ENCODE measurements at regions not wholly inside any gene's neighbourhood (a gene's known extent, or its start where the extent isn't known, plus 50 kb on each side); places are given as distances from the start of the nearest gene placed in this dataset.

GRCh38 chr3:59321881-59322540, 272.2 kb upstream of the CFAP20DC start:
- no peaks in the 10 kb centered on the region for H3K36me3 Mint-ChIP-seq (ENCODE audit: low read depth, unreplicated experiment)
- no peaks in the 10 kb centered on the region for H3K9me3 Mint-ChIP-seq (ENCODE audit: unreplicated experiment)
- H4K20me1 ChIP-seq (ENCODE audit: insufficient read depth, low read length) = no peaks in the 10 kb centered on the region
- no peaks in the 10 kb centered on the region for H3K36me3 ChIP-seq (ENCODE audit: insufficient read depth, low read length)
- FAIRE-seq (peak; percentile 66), DNase-seq (ENCODE audit: low read depth) (peak; percentile 70)
- no peak overlapping the region for H2AFZ ChIP-seq (ENCODE audit: low read depth, low read length)
- TF ChIP-seq, protein P1, sequence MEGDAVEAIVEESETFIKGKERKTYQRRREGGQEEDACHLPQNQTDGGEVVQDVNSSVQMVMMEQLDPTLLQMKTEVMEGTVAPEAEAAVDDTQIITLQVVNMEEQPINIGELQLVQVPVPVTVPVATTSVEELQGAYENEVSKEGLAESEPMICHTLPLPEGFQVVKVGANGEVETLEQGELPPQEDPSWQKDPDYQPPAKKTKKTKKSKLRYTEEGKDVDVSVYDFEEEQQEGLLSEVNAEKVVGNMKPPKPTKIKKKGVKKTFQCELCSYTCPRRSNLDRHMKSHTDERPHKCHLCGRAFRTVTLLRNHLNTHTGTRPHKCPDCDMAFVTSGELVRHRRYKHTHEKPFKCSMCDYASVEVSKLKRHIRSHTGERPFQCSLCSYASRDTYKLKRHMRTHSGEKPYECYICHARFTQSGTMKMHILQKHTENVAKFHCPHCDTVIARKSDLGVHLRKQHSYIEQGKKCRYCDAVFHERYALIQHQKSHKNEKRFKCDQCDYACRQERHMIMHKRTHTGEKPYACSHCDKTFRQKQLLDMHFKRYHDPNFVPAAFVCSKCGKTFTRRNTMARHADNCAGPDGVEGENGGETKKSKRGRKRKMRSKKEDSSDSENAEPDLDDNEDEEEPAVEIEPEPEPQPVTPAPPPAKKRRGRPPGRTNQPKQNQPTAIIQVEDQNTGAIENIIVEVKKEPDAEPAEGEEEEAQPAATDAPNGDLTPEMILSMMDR (IDR thresholded peaks at IDR 0.05; ENCODE audit: insufficient read depth, low read depth, low read length) = no peak
- TF ChIP-seq EZH2 (IDR thresholded peaks at IDR 0.05; ENCODE audit: insufficient read depth, low read length) = no peak
- no peaks in the 10 kb centered on the region for H3K79me2 ChIP-seq (ENCODE audit: insufficient read depth, low read length)
- H3K27ac Mint-ChIP-seq (ENCODE audit: unreplicated experiment) = no peak overlapping the region
- H3K4me1 Mint-ChIP-seq (ENCODE audit: low read depth, unreplicated experiment) = peaks cover 11% of the 10 kb centered on the region
- no peak overlapping the region for H3K4me3 Mint-ChIP-seq (ENCODE audit: unreplicated experiment)
- H3K27ac ChIP-seq (ENCODE audit: low read depth, low read length) = no peak overlapping the region
- no peaks in the 10 kb centered on the region for H3K27me3 Mint-ChIP-seq (ENCODE audit: low read depth, unreplicated experiment)
- no peaks in the 10 kb centered on the region for H3K27me3 ChIP-seq (ENCODE audit: insufficient read depth, low read length)
- H3K4me1 ChIP-seq (ENCODE audit: insufficient read depth, low read length) = peaks cover 7% of the 10 kb centered on the region
- H3K4me2 ChIP-seq (ENCODE audit: low read length) = no peak overlapping the region
- no peaks in the 10 kb centered on the region for H3K9me3 ChIP-seq (ENCODE audit: insufficient read depth, low read depth, low read length)
- H3K9ac ChIP-seq (ENCODE audit: low read length) = no peak overlapping the region
- no peak overlapping the region for H3K4me3 ChIP-seq (ENCODE audit: insufficient read depth, low read depth, low read length)

DNA sequence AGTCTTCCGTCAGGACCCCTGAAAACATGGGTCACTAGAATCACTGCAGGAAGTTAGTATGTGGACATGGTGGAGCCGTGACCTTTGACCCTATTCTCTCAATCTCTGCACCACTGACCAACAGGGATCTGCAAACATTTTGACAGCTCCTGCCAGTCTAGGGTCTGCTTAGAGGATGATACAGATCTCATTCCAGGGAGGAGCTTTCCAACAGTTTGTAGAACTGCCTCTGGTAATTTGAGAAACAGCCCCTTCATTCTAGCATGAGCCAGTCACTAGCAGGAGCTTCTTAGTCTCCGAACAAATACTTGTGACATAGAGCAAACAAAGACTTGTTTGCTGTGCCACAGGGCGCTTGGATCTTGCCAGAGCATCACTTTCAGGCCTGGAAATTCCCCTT, 270.3 kb upstream of the CFAP20DC start:
- H3K4me1 Mint-ChIP-seq (ENCODE audit: low read depth, unreplicated experiment) = peaks cover 5% of the 10 kb centered on the region
- Histone ChIP-seq H3K4me1 (ENCODE audit: insufficient read depth, low read length) (no peaks in the 10 kb centered on the region), H3K27ac (ENCODE audit: low read depth, low read length) (no peak overlapping the region), H4K20me1 (ENCODE audit: insufficient read depth, low read length) (no peaks in the 10 kb centered on the region), H3K4me2 (ENCODE audit: low read length) (no peak overlapping the region), H3K9ac (ENCODE audit: low read length) (no peak overlapping the region), H3K4me3 (ENCODE audit: insufficient read depth, low read depth, low read length) (no peak overlapping the region), H3K36me3 (ENCODE audit: insufficient read depth, low read length) (no peaks in the 10 kb centered on the region), H3K79me2 (ENCODE audit: insufficient read depth, low read length) (no peaks in the 10 kb centered on the region), H3K9me3 (ENCODE audit: insufficient read depth, low read depth, low read length) (no peaks in the 10 kb centered on the region), H3K27me3 (ENCODE audit: insufficient read depth, low read length) (no peaks in the 10 kb centered on the region), H2AFZ (ENCODE audit: low read depth, low read length) (no peak overlapping the region)
- H3K9me3 Mint-ChIP-seq (ENCODE audit: unreplicated experiment) = no peaks in the 10 kb centered on the region
- no peak overlapping the region for H3K27ac Mint-ChIP-seq (ENCODE audit: unreplicated experiment)
- DNase-seq (ENCODE audit: low read depth) (no peak), FAIRE-seq (no peak)
- TF ChIP-seq, protein P1 (IDR thresholded peaks at IDR 0.05; ENCODE audit: insufficient read depth, low read depth, low read length) = no peak
- TF ChIP-seq EZH2 (IDR thresholded peaks at IDR 0.05; ENCODE audit: insufficient read depth, low read length) = no peak
- no peak overlapping the region for H3K4me3 Mint-ChIP-seq (ENCODE audit: unreplicated experiment)
- no peaks in the 10 kb centered on the region for H3K27me3 Mint-ChIP-seq (ENCODE audit: low read depth, unreplicated experiment)
- no peaks in the 10 kb centered on the region for H3K36me3 Mint-ChIP-seq (ENCODE audit: low read depth, unreplicated experiment)

DNA sequence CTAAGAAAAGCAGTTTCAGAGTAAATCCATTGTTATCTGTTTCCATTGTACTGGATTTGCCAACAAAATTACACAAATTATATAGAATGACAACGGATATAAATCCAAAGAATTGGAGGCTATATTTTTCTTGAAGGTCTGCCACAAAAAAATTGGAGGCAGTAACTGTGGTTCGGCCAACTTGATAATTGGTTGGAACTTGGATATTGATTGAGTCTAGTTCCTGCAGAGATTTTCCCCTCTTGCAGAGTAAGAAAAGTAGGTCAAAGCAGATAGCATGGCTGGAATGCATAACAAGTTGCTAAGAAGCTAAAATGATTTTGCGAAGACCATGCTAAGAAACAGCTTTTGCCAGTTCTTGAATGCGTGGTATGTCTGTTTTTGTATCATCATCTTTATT, 269.6 kb upstream of the CFAP20DC start:
- DNase-seq (ENCODE audit: low read depth) = no peak
- H3K36me3 Mint-ChIP-seq (ENCODE audit: low read depth, unreplicated experiment) = no peaks in the 10 kb centered on the region
- no peak overlapping the region for H3K27ac Mint-ChIP-seq (ENCODE audit: unreplicated experiment)
- FAIRE-seq = no peak
- peaks cover 7% of the 10 kb centered on the region for H3K4me1 Mint-ChIP-seq (ENCODE audit: low read depth, unreplicated experiment)
- Histone ChIP-seq H3K9ac (ENCODE audit: low read length) (no peak overlapping the region), H3K27me3 (ENCODE audit: insufficient read depth, low read length) (no peaks in the 10 kb centered on the region), H3K27ac (ENCODE audit: low read depth, low read length) (no peak overlapping the region), H3K36me3 (ENCODE audit: insufficient read depth, low read length) (no peaks in the 10 kb centered on the region), H4K20me1 (ENCODE audit: insufficient read depth, low read length) (no peaks in the 10 kb centered on the region), H3K4me2 (ENCODE audit: low read length) (no peak overlapping the region), H3K4me3 (ENCODE audit: insufficient read depth, low read depth, low read length) (no peak overlapping the region), H3K79me2 (ENCODE audit: insufficient read depth, low read length) (no peaks in the 10 kb centered on the region), H3K4me1 (ENCODE audit: insufficient read depth, low read length) (no peaks in the 10 kb centered on the region), H2AFZ (ENCODE audit: low read depth, low read length) (no peak overlapping the region), H3K9me3 (ENCODE audit: insufficient read depth, low read depth, low read length) (no peaks in the 10 kb centered on the region)
- H3K27me3 Mint-ChIP-seq (ENCODE audit: low read depth, unreplicated experiment) = no peaks in the 10 kb centered on the region
- TF ChIP-seq EZH2 (IDR thresholded peaks at IDR 0.05; ENCODE audit: insufficient read depth, low read length) = no peak
- TF ChIP-seq, protein P1 (IDR thresholded peaks at IDR 0.05; ENCODE audit: insufficient read depth, low read depth, low read length) = no peak
- no peaks in the 10 kb centered on the region for H3K9me3 Mint-ChIP-seq (ENCODE audit: unreplicated experiment)
- H3K4me3 Mint-ChIP-seq (ENCODE audit: unreplicated experiment) = no peak overlapping the region
